HepG2 (cell line): ENCODE measurements at regions not wholly inside any gene's neighbourhood (a gene's known extent, or its start where the extent isn't known, plus 50 kb on each side); places are given as distances from the start of the nearest gene placed in this dataset.

Source experiments
- CREB1 ChIP-seq, 2 experiments: fragments of 450-650 bp in 1 of 2; IDR thresholded peaks; 2 replicates each; pipeline ENCODE4 v1.6.1; 2016 to 2017; ENCODE audit warnings: control low read depth in 1 of 2, mild to moderate bottlenecking in 1 of 2, missing compliant biosample characterization in 1 of 2, missing genetic modification characterization in 1 of 2
- DPF2 ChIP-seq: sonication (generic); formaldehyde crosslinking; IDR thresholded peaks from 2 replicates; pipeline ENCODE4 v1.4.0; 2020; ENCODE audit warnings: mild to moderate bottlenecking, low read depth, missing genetic modification reagents, borderline replicate concordance
- FOSL2 ChIP-seq: sonication (generic); formaldehyde crosslinking; IDR thresholded peaks from 2 replicates; pipeline ENCODE4 v1.4.0; 2020; ENCODE audit warnings: missing genetic modification reagents
- LRRFIP1 ChIP-seq: sonication (generic); formaldehyde crosslinking; conservative IDR thresholded peaks from 2 replicates; pipeline ENCODE4 v1.4.0; 2020; ENCODE audit warnings: missing genetic modification reagents
- MED8 ChIP-seq: sonication (generic); formaldehyde crosslinking; IDR thresholded peaks from 2 replicates; pipeline ENCODE4 v1.8.1; 2023; ENCODE audit warnings: mild to moderate bottlenecking, missing genetic modification reagents; ENCODE audit not compliant: insufficient replicate concordance
- MLX ChIP-seq: IDR thresholded peaks from 2 replicates; pipeline ENCODE4 v1.6.1; 2016
- NONO ChIP-seq, 2 experiments: fragments of 450-650 bp in 1 of 2; sonication (generic) in 1 of 2; formaldehyde crosslinking in 1 of 2; IDR thresholded peaks in 1 of 2; conservative IDR thresholded peaks in 1 of 2; 2 replicates each; pipeline versions ENCODE4 v1.6.1 to v1.8.0; 2017 to 2022; ENCODE audit warnings: mild to moderate bottlenecking in 1 of 2, missing genetic modification reagents in 1 of 2, moderate library complexity in 1 of 2
- NR2F2 ChIP-seq: IDR thresholded peaks from 2 replicates; pipeline ENCODE4 v1.6.1; 2012; ENCODE audit warnings: low read depth, inconsistent platforms, borderline replicate concordance
- SCMH1 ChIP-seq: sonication (generic); formaldehyde crosslinking; IDR thresholded peaks from 2 replicates; pipeline ENCODE4 v1.9.0; 2021; ENCODE audit warnings: missing genetic modification reagents, mild to moderate bottlenecking, borderline replicate concordance
- ZBTB21 ChIP-seq: sonication (generic); formaldehyde crosslinking; IDR thresholded peaks from 2 replicates; pipeline ENCODE4 v1.4.0; 2020; ENCODE audit warnings: missing genetic modification reagents
- ZNF558 ChIP-seq: sonication (generic); formaldehyde crosslinking; IDR thresholded peaks from 2 replicates; pipeline ENCODE4 v1.9.0; 2022; ENCODE audit warnings: mild to moderate bottlenecking, missing genetic modification reagents, borderline replicate concordance
- ZNF570 ChIP-seq: sonication (generic); formaldehyde crosslinking; IDR thresholded peaks from 2 replicates; pipeline ENCODE4 v1.4.0; 2020; ENCODE audit warnings: mild to moderate bottlenecking, missing genetic modification reagents, borderline replicate concordance
- ZNF777 ChIP-seq: sonication (generic); formaldehyde crosslinking; IDR thresholded peaks from 2 replicates; pipeline ENCODE4 v1.4.0; 2020; ENCODE audit warnings: missing genetic modification reagents
- ZNF792 ChIP-seq: IDR thresholded peaks from 2 replicates; pipeline ENCODE4 v1.6.1; 2016
- ZSCAN21 ChIP-seq: sonication (generic); formaldehyde crosslinking; IDR thresholded peaks from 2 replicates; pipeline ENCODE4 v1.8.0; 2022; ENCODE audit warnings: mild to moderate bottlenecking, missing genetic modification reagents, moderate library complexity, borderline replicate concordance
- ZSCAN25 ChIP-seq: sonication (generic); formaldehyde crosslinking; IDR thresholded peaks from 2 replicates; pipeline ENCODE4 v1.8.0; 2022; ENCODE audit warnings: mild to moderate bottlenecking, missing genetic modification reagents
- ZUFSP ChIP-seq: sonication (generic); formaldehyde crosslinking; IDR thresholded peaks from 2 replicates; pipeline ENCODE4 v1.9.0; 2021; ENCODE audit warnings: missing genetic modification reagents, mild to moderate bottlenecking, borderline replicate concordance
- TF ChIP-seq, protein P1 (sequence below): sonication (generic); formaldehyde crosslinking; IDR thresholded peaks from 2 replicates; pipeline ENCODE4 v1.5.0; 2020; ENCODE audit warnings: missing genetic modification reagents
- TF ChIP-seq, protein P2 (sequence below): sonication (generic); formaldehyde crosslinking; IDR thresholded peaks from 2 replicates; pipeline ENCODE4 v1.5.0; 2020; ENCODE audit warnings: missing genetic modification reagents
- TF ChIP-seq, protein P3 (sequence below): sonication (generic); formaldehyde crosslinking; IDR thresholded peaks from 2 replicates; pipeline ENCODE4 v1.5.1; 2020; ENCODE audit warnings: mild to moderate bottlenecking, moderate library complexity, missing genetic modification reagents

DNA sequence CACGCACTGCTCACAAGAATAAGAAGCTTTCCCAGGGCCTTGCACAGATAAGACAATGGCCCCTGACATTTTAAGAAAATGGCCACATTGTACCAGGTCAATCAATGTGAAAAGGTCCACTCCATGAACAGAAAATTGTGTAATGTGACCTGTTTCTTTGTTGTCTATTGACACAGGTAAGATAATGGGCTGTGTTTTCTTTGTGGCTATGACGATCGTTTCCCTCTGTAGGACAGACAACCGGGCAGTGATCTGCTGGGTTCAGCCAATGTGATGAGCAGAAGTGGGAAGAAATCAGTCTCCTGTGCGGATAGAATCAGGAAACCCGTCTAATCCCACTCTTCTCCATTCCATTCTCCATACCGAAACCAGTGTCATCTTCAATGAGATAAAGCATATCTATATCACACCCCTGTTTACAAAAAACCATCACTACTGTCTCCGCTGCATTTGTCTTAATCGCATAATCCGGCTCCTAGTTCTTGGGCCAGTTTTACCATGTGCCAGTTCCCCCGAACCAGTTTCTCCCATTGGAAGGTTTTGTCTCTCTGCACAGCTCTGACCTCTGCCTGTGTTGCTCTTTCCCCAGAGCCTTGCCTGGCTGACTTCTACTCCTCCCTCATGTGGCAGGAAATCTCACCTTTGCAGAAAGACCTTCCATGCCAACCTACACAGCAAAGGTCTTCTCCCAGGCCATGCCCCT is 66.9 kb upstream of the ATF7IP2 start (continued):
- TF ChIP-seq ZUFSP (no peak), MLX (CRISPR knock-in tag) (peak; percentile 90), ZNF777 (CRISPR knock-in tag) (no peak), ZNF792 (peak; percentile 84), ZNF570 (CRISPR knock-in tag) (no peak), ZSCAN21 (no peak), MED8 (CRISPR knock-in tag) (no peak), ZBTB21 (peak; percentile 70; the same call in 1 of the 2 replicates), NR2F2 (peak; percentile 98), ZNF558 (peak; percentile 33; the same call in 1 of the 2 replicates), CREB1 (IDR thresholded peaks at IDR 0.05) (peak; percentile 67), CREB1 (CRISPR knock-in tag; IDR thresholded peaks at IDR 0.05) (peak; percentile 86), SCMH1 (no peak), DPF2 (CRISPR knock-in tag) (peak; percentile 96), ZSCAN25 (CRISPR knock-in tag) (no peak; the same call in 1 of the 2 replicates), NONO (IDR thresholded peaks at IDR 0.05) (no peak), NONO (CRISPR knock-in tag; conservative IDR thresholded peaks at IDR 0.05) (peak; percentile 86), FOSL2 (CRISPR knock-in tag) (peak; percentile 80), LRRFIP1 (CRISPR knock-in tag) (no peak)
- TF ChIP-seq, protein P1, sequence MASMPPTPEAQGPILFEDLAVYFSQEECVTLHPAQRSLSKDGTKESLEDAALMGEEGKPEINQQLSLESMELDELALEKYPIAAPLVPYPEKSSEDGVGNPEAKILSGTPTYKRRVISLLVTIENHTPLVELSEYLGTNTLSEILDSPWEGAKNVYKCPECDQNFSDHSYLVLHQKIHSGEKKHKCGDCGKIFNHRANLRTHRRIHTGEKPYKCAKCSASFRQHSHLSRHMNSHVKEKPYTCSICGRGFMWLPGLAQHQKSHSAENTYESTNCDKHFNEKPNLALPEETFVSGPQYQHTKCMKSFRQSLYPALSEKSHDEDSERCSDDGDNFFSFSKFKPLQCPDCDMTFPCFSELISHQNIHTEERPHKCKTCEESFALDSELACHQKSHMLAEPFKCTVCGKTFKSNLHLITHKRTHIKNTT (CRISPR knock-in tag) = no peak
- TF ChIP-seq, protein P2, sequence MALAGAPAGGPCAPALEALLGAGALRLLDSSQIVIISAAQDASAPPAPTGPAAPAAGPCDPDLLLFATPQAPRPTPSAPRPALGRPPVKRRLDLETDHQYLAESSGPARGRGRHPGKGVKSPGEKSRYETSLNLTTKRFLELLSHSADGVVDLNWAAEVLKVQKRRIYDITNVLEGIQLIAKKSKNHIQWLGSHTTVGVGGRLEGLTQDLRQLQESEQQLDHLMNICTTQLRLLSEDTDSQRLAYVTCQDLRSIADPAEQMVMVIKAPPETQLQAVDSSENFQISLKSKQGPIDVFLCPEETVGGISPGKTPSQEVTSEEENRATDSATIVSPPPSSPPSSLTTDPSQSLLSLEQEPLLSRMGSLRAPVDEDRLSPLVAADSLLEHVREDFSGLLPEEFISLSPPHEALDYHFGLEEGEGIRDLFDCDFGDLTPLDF (CRISPR knock-in tag) = no peak
- TF ChIP-seq, protein P3, sequence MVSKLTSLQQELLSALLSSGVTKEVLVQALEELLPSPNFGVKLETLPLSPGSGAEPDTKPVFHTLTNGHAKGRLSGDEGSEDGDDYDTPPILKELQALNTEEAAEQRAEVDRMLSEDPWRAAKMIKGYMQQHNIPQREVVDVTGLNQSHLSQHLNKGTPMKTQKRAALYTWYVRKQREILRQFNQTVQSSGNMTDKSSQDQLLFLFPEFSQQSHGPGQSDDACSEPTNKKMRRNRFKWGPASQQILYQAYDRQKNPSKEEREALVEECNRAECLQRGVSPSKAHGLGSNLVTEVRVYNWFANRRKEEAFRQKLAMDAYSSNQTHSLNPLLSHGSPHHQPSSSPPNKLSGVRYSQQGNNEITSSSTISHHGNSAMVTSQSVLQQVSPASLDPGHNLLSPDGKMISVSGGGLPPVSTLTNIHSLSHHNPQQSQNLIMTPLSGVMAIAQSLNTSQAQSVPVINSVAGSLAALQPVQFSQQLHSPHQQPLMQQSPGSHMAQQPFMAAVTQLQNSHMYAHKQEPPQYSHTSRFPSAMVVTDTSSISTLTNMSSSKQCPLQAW (CRISPR knock-in tag) = peak; percentile 80
